ENCODE measurements at regions not wholly inside any gene's neighbourhood (a gene's known extent, or its start where the extent isn't known, plus 50 kb on each side); places are given as distances from the start of the nearest gene placed in this dataset.
A peak's percentile ranks its signal among the peaks of the same experiment; 100 is the strongest.

GRCh38 chr18:23316316-23316715 lies 136.8 kb upstream of the RIOK3 start:
- no peak overlapping the region for H3K4me3 Mint-ChIP-seq
- ATAC-seq (ENCODE audit: poor library complexity) = no peak
- no peaks in the 10 kb centered on the region for H3K4me1 Mint-ChIP-seq (ENCODE audit: low read depth)

GRCh38 chr18:23316988-23317387 lies 136.1 kb upstream of the RIOK3 start:
- no peaks in the 10 kb centered on the region for H3K27me3 ChIP-seq (ENCODE audit: control insufficient read depth in 1 of 2, insufficient read depth in 2 of 2, low read length in 2 of 2)
- H3K27me3 Mint-ChIP-seq = no peaks in the 10 kb centered on the region
- H3K4me1 Mint-ChIP-seq (ENCODE audit: low read depth) = no peaks in the 10 kb centered on the region
- no peaks in the 10 kb centered on the region for H3K9me3 ChIP-seq (ENCODE audit: control insufficient read depth in 1 of 2, insufficient read depth in 1 of 2, low read length in 2 of 2)
- ChIA-PET POLR2A (no interaction called here), CTCF (no interaction called here)
- H3K4me1 ChIP-seq (ENCODE audit: insufficient read depth, low read length) = no peaks in the 10 kb centered on the region
- intact Hi-C loops (cut with DNase I, micrococcal nuclease) = no loop called here
- H3K9me3 Mint-ChIP-seq = no peaks in the 10 kb centered on the region
- H3K4me3 ChIP-seq (ENCODE audit: low read length) = no peak overlapping the region
- no peak for ATAC-seq (ENCODE audit: poor library complexity)
- H3K27ac ChIP-seq (ENCODE audit: low read depth in 1 of 2, low read length in 2 of 2) = no peak overlapping the region
- H3K27ac Mint-ChIP-seq = no peak overlapping the region
- no peak for TF ChIP-seq CTCF (IDR thresholded peaks at IDR 0.05)
- no peak overlapping the region for H3K4me3 Mint-ChIP-seq
- H3K36me3 ChIP-seq (ENCODE audit: insufficient read depth, low read length) = no peaks in the 10 kb centered on the region
- DNase-seq = no peak
- no peaks in the 10 kb centered on the region for H3K36me3 Mint-ChIP-seq (ENCODE audit: low read depth)

More at GRCh38 chr18:23316316-23316715, 136.8 kb upstream of the RIOK3 start:
- H3K36me3 ChIP-seq (ENCODE audit: insufficient read depth, low read length) = no peaks in the 10 kb centered on the region
- H3K27me3 Mint-ChIP-seq = no peaks in the 10 kb centered on the region
- H3K27me3 ChIP-seq (ENCODE audit: control insufficient read depth in 1 of 2, insufficient read depth in 2 of 2, low read length in 2 of 2) = no peaks in the 10 kb centered on the region
- no peaks in the 10 kb centered on the region for H3K9me3 Mint-ChIP-seq
- H3K27ac ChIP-seq (ENCODE audit: low read depth in 1 of 2, low read length in 2 of 2) = no peak overlapping the region
- DNase-seq = no peak
- H3K4me1 ChIP-seq (ENCODE audit: insufficient read depth, low read length) = no peaks in the 10 kb centered on the region
- no peak for TF ChIP-seq CTCF (IDR thresholded peaks at IDR 0.05)
- POLR2A ChIA-PET = no interaction called here
- no peak overlapping the region for H3K27ac Mint-ChIP-seq
- no peaks in the 10 kb centered on the region for H3K9me3 ChIP-seq (ENCODE audit: control insufficient read depth in 1 of 2, insufficient read depth in 1 of 2, low read length in 2 of 2)
- CTCF ChIA-PET = interaction anchor here (0.6 kb wide), 1 partner anchor 497 kb away, joined by 3 read pairs; no protein-coding TSS in a partner anchor
- no peak overlapping the region for H3K4me3 ChIP-seq (ENCODE audit: low read length)
- intact Hi-C loops (cut with DNase I, micrococcal nuclease) = no loop called here
- no peaks in the 10 kb centered on the region for H3K36me3 Mint-ChIP-seq (ENCODE audit: low read depth)

- no peak for TF ChIP-seq CTCF (IDR thresholded peaks at IDR 0.05)
- Mint-ChIP-seq H3K27ac (no peak overlapping the region), H3K27me3 (no peaks in the 10 kb centered on the region), H3K36me3 (ENCODE audit: low read depth) (no peaks in the 10 kb centered on the region), H3K4me1 (ENCODE audit: low read depth) (no peaks in the 10 kb centered on the region), H3K4me3 (no peak overlapping the region), H3K9me3 (no peaks in the 10 kb centered on the region)
- no peak overlapping the region for H3K27ac ChIP-seq (ENCODE audit: low read depth in 1 of 2, low read length in 2 of 2)
- H3K4me3 ChIP-seq (ENCODE audit: low read length) = no peak overlapping the region
- peak in 1 of 14 experiments; percentile 21 for DNase-seq
- intact Hi-C loops (cut with DNase I, micrococcal nuclease) = no loop called here
- H3K9me3 ChIP-seq (ENCODE audit: control insufficient read depth in 1 of 2, insufficient read depth in 1 of 2, low read length in 2 of 2) = no peaks in the 10 kb centered on the region
- no peaks in the 10 kb centered on the region for H3K4me1 ChIP-seq (ENCODE audit: insufficient read depth, low read length)
- ChIA-PET POLR2A (no interaction called here), CTCF (no interaction called here)
- no peak for ATAC-seq (ENCODE audit: poor library complexity)
- no peaks in the 10 kb centered on the region for H3K27me3 ChIP-seq (ENCODE audit: control insufficient read depth in 1 of 2, insufficient read depth in 2 of 2, low read length in 2 of 2)
- no peaks in the 10 kb centered on the region for H3K36me3 ChIP-seq (ENCODE audit: insufficient read depth, low read length)
Measured at GRCh38 chr18:23317975-23318675, 135.0 kb upstream of the RIOK3 start.

All from CD4-positive, alpha-beta T cell (primary cell).